Fibroblast of villous mesenchyme (primary cell): ENCODE measurements at regions not wholly inside any gene's neighbourhood (a gene's known extent, or its start where the extent isn't known, plus 50 kb on each side); places are given as distances from the start of the nearest gene placed in this dataset.

Experiments used
- DNase-seq: peaks from one replicate; pipeline ENCODE4 v3.0.0-alpha.2; 2010; ENCODE audit warnings: low read depth
- H3K4me3 ChIP-seq: 2 replicates; pipeline ENCODE4 v1.5.1; 2011; ENCODE audit warnings: low read depth, mild to moderate bottlenecking, low read length
- CTCF ChIP-seq: IDR thresholded peaks from 2 replicates; pipeline ENCODE4 v1.5.1; 2012; ENCODE audit warnings: low read depth, mild to moderate bottlenecking, low read length; ENCODE audit not compliant: insufficient read depth

- DNase-seq = no peak
- no peak overlapping the region for H3K4me3 ChIP-seq
- no peak for TF ChIP-seq CTCF
Observed at GRCh38 chr15:93882141-93882540, 349.2 kb upstream of the MCTP2 start.

DNA sequence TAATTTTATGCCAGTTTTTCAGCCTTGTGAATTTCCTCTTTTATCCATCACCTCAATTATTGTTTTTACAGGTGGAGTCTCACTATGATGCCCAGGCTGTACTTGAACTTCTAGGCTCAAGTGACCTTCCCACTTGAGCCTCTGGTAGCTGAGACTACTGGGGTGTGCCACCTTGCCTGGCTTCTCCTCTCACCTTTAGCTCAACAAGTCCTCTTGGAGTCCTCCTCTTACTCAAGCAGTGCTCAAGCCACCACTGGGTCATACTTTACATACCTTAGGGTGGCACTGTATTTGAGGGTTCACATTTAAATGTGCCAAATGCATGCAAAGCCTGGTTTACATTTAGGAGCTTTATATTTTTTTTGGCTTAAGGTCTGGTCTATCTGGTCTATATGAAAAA is 350.1 kb upstream of the MCTP2 start:
- H3K4me3 ChIP-seq = no peak overlapping the region
- no peak for TF ChIP-seq CTCF
- no peak for DNase-seq

GRCh38 chr15:93880358-93880757 is 351.0 kb upstream of the MCTP2 start:
- TF ChIP-seq CTCF = no peak
- DNase-seq = no peak
- H3K4me3 ChIP-seq = no peak overlapping the region

GRCh38 chr15:93870583-93870982 is 360.8 kb upstream of the MCTP2 start:
- H3K4me3 ChIP-seq = no peak overlapping the region
- DNase-seq = no peak
- no peak for TF ChIP-seq CTCF

- H3K4me3 ChIP-seq = no peak overlapping the region
- no peak for TF ChIP-seq CTCF
- no peak for DNase-seq
Observed at GRCh38 chr15:93866948-93867347, 364.4 kb upstream of the MCTP2 start.

DNA sequence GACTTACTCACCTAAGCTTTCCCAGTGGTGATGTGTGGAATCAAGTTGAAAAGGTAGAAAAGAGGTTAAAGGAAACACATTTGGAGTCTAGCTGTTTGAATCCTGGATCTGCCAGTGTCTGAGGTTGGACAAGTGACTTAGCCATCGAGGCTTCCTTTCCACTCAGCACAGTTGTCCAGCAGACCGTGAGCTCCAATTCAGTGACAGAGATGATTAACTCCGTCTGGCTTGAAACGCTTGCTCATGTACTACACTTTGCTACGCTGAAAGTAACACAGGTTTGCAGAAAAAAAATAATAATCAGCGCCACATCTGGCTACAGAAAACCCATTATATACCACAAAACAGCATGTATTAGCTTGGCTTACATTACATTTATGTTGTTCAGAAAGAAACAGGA is 364.9 kb upstream of the MCTP2 start:
- TF ChIP-seq CTCF = no peak
- no peak for DNase-seq
- no peak overlapping the region for H3K4me3 ChIP-seq

- TF ChIP-seq CTCF = no peak
- H3K4me3 ChIP-seq = no peak overlapping the region
- DNase-seq = no peak
Observed at GRCh38 chr15:93865586-93865985, 365.8 kb upstream of the MCTP2 start.
